H9 (cell line): ENCODE measurements at regions not wholly inside any gene's neighbourhood (a gene's known extent, or its start where the extent isn't known, plus 50 kb on each side); places are given as distances from the start of the nearest gene placed in this dataset.

ENCODE experiments used
- DNase-seq: peaks from one replicate; pipeline ENCODE4 v3.0.0-alpha.2; 2017
- H2AFZ ChIP-seq: one replicate; pipeline ENCODE4 v1.6.1; 2013; ENCODE audit warnings: mild to moderate bottlenecking, low read length, control low read depth, moderate library complexity
- H2AK5ac ChIP-seq: 2 replicates; pipeline ENCODE4 v1.6.1; 2013; ENCODE audit warnings: low read length, control low read depth, mixed read lengths; ENCODE audit not compliant: insufficient read length
- H2BK120ac ChIP-seq: one replicate; pipeline ENCODE4 v1.6.1; 2013; ENCODE audit warnings: low read depth, mild to moderate bottlenecking, low read length, control low read depth, inconsistent platforms; ENCODE audit not compliant: poor library complexity, severe bottlenecking
- H2BK12ac ChIP-seq: 2 replicates; pipeline ENCODE4 v1.6.1; 2013; ENCODE audit warnings: low read length, control low read depth, mixed read lengths, low read depth; ENCODE audit not compliant: insufficient read length
- H2BK15ac ChIP-seq: 2 replicates; pipeline ENCODE4 v1.6.1; 2013; ENCODE audit warnings: low read depth, low read length, control low read depth
- H2BK20ac ChIP-seq: one replicate; pipeline ENCODE4 v1.6.1; 2013; ENCODE audit warnings: low read depth, mild to moderate bottlenecking, low read length, control low read depth, inconsistent platforms; ENCODE audit not compliant: poor library complexity, severe bottlenecking
- H2BK5ac ChIP-seq: 2 replicates; pipeline ENCODE4 v1.6.1; 2013; ENCODE audit warnings: low read length, control low read depth, mixed read lengths; ENCODE audit not compliant: insufficient read length
- H3K14ac ChIP-seq: 2 replicates; pipeline ENCODE4 v1.6.1; 2013; ENCODE audit warnings: low read length, control low read depth; ENCODE audit not compliant: insufficient read depth
- H3K18ac ChIP-seq: 2 replicates; pipeline ENCODE4 v1.6.1; 2013; ENCODE audit warnings: low read depth, mild to moderate bottlenecking, mixed read lengths, low read length, control low read depth; ENCODE audit not compliant: insufficient read length
- H3K23ac ChIP-seq: 2 replicates; pipeline ENCODE4 v1.6.1; 2013; ENCODE audit warnings: low read length, control low read depth, mixed read lengths, low read depth; ENCODE audit not compliant: insufficient read length
- H3K23me2 ChIP-seq: 2 replicates; pipeline ENCODE4 v1.6.1; 2013; ENCODE audit warnings: low read depth, mild to moderate bottlenecking, mixed read lengths, low read length, control low read depth; ENCODE audit not compliant: insufficient read length, poor library complexity, severe bottlenecking
- H3K27ac ChIP-seq: 2 replicates; pipeline ENCODE4 v1.5.1; 2013; ENCODE audit warnings: low read length, control low read depth, mixed read lengths, low read depth; ENCODE audit not compliant: insufficient read length
- H3K27me3 ChIP-seq: 2 replicates; pipeline ENCODE4 v1.6.1; 2013; ENCODE audit warnings: low read length, control low read depth, inconsistent platforms; ENCODE audit not compliant: insufficient read depth
- H3K4ac ChIP-seq: 2 replicates; pipeline ENCODE4 v1.6.1; 2013; ENCODE audit warnings: low read depth, mild to moderate bottlenecking, control low read depth, inconsistent platforms, low read length, moderate library complexity
- H3K4me1 ChIP-seq: 2 replicates; pipeline ENCODE4 v1.6.1; 2013; ENCODE audit warnings: low read length, control low read depth, inconsistent platforms; ENCODE audit not compliant: insufficient read depth
- H3K4me2 ChIP-seq: 2 replicates; pipeline ENCODE4 v1.6.1; 2013; ENCODE audit warnings: low read length, control low read depth, mixed read lengths; ENCODE audit not compliant: insufficient read length, insufficient read depth
- H3K56ac ChIP-seq: 2 replicates; pipeline ENCODE4 v1.6.1; 2013; ENCODE audit warnings: low read depth, mild to moderate bottlenecking, mixed read lengths, low read length, control low read depth; ENCODE audit not compliant: insufficient read length
- H3K79me1 ChIP-seq: 2 replicates; pipeline ENCODE4 v1.6.1; 2013; ENCODE audit warnings: low read depth, mild to moderate bottlenecking, moderate library complexity, low read length, control low read depth, inconsistent platforms; ENCODE audit not compliant: insufficient read depth, poor library complexity, severe bottlenecking
- H3K79me2 ChIP-seq: 2 replicates; pipeline ENCODE4 v1.6.1; 2013; ENCODE audit warnings: low read length, control low read depth, inconsistent platforms; ENCODE audit not compliant: insufficient read depth
- H3K9ac ChIP-seq: 2 replicates; pipeline ENCODE4 v1.6.1; 2013; ENCODE audit warnings: low read length, control low read depth, mixed read lengths; ENCODE audit not compliant: insufficient read length; ENCODE audit errors: extremely low read depth
- H3K9me3 ChIP-seq: one replicate; pipeline ENCODE4 v1.6.1; 2013; ENCODE audit warnings: low read depth, low read length, inconsistent platforms; ENCODE audit not compliant: control insufficient read depth
- H3T11ph ChIP-seq: one replicate; pipeline ENCODE4 v1.6.1; 2013; ENCODE audit warnings: mild to moderate bottlenecking, low read length, control low read depth, inconsistent platforms
- H4K20me1 ChIP-seq: one replicate; pipeline ENCODE4 v1.6.1; 2013; ENCODE audit not compliant: control insufficient read depth, insufficient read length, insufficient read depth
- H4K5ac ChIP-seq: 2 replicates; pipeline ENCODE4 v1.6.1; 2013; ENCODE audit warnings: low read depth, mild to moderate bottlenecking, mixed read lengths, low read length, control low read depth; ENCODE audit not compliant: insufficient read length
- H4K8ac ChIP-seq: replicated peaks from 2 replicates; pipeline ENCODE4 v1.6.1; 2013; ENCODE audit warnings: low read length, control low read depth, mixed read lengths, low read depth; ENCODE audit not compliant: insufficient read length
- H4K91ac ChIP-seq: 2 replicates; pipeline ENCODE4 v1.6.1; 2013; ENCODE audit warnings: low read depth, mild to moderate bottlenecking, moderate library complexity, mixed read lengths, low read length, control low read depth; ENCODE audit not compliant: insufficient read length
- H3K27ac Mint-ChIP-seq, 3 experiments: 2 replicates in 2 of 3; 3 replicates in 1 of 3; pipeline ENCODE4 v1.8.0; 2020 to 2021; ENCODE audit warnings: mixed read lengths in 3 of 3, mild to moderate bottlenecking in 1 of 3, moderate library complexity in 1 of 3
- H3K27me3 Mint-ChIP-seq: 2 replicates; pipeline ENCODE4 v1.8.0; 2021; ENCODE audit warnings: low read depth, mild to moderate bottlenecking, moderate library complexity, mixed read lengths
- H3K36me3 Mint-ChIP-seq, 3 experiments: 2 replicates in 2 of 3; 3 replicates in 1 of 3; pipeline ENCODE4 v1.8.0; 2020 to 2021; ENCODE audit warnings: low read depth in 3 of 3, mixed read lengths in 3 of 3; ENCODE audit not compliant: insufficient read depth in 1 of 3
- H3K4me1 Mint-ChIP-seq, 2 experiments: 2 replicates each; pipeline ENCODE4 v1.8.0; 2020; ENCODE audit warnings: mixed read lengths in 2 of 2
- H3K4me3 Mint-ChIP-seq, 2 experiments: 2 replicates in 1 of 2; 3 replicates in 1 of 2; pipeline ENCODE4 v1.8.0; 2020 to 2021; ENCODE audit warnings: mild to moderate bottlenecking in 2 of 2, mixed read lengths in 2 of 2, moderate library complexity in 1 of 2
- H3K9me3 Mint-ChIP-seq, 2 experiments: 2 replicates in 1 of 2; 3 replicates in 1 of 2; pipeline ENCODE4 v1.8.0; 2020; ENCODE audit warnings: mild to moderate bottlenecking in 2 of 2, mixed read lengths in 2 of 2, moderate library complexity in 1 of 2
- CTCF ChIP-seq: fragments of 200-600 bp; sonication (generic); conservative IDR thresholded peaks from 3 replicates; pipeline ENCODE4 v1.8.0; 2021; ENCODE audit warnings: antibody characterized with exemption, mild to moderate bottlenecking
- WGBS: extraction: QIAGEN DNeasy Blood & Tissue Kit; methylation state at CpG from one replicate; pipeline ENCODE4 v1.1.7; 2013; ENCODE audit warnings: missing lambda C conversion rate, low lambda C conversion rate, mixed read lengths; ENCODE audit not compliant: insufficient read length; ENCODE audit errors: extremely low coverage; 5-methylcytosine and 5-hydroxymethylcytosine counted together

- no CpG with 5 or more reads among the region's 4 CpGs for WGBS
- no peaks in the 10 kb centered on the region for H3K27me3 Mint-ChIP-seq
- H4K5ac ChIP-seq: no peak overlapping the region
- H2BK12ac ChIP-seq: no peak overlapping the region
- no peak overlapping the region for H4K8ac ChIP-seq
- no peaks in the 10 kb centered on the region for H3K23me2 ChIP-seq
- no peak overlapping the region for H3K4ac ChIP-seq
- H3K79me1 ChIP-seq: no peaks in the 10 kb centered on the region
- no peak overlapping the region for H3K4me2 ChIP-seq
- no peak overlapping the region for H2BK15ac ChIP-seq
- no peaks in the 10 kb centered on the region for H3K9me3 Mint-ChIP-seq
- H4K91ac ChIP-seq: no peak overlapping the region
- no peaks in the 10 kb centered on the region for H3K79me2 ChIP-seq
- H3K4me1 ChIP-seq: no peaks in the 10 kb centered on the region
- no peak overlapping the region for H3K9ac ChIP-seq
- H3T11ph ChIP-seq: no peak overlapping the region
- H3K56ac ChIP-seq: no peak overlapping the region
- H2AFZ ChIP-seq: no peak overlapping the region
- H4K20me1 ChIP-seq: no peaks in the 10 kb centered on the region
- H3K27ac Mint-ChIP-seq: no peak overlapping the region
- no peak for TF ChIP-seq CTCF
- H3K23ac ChIP-seq: no peak overlapping the region
- no peak overlapping the region for H3K4me3 Mint-ChIP-seq
- H3K27me3 ChIP-seq: no peaks in the 10 kb centered on the region
- no peaks in the 10 kb centered on the region for H3K9me3 ChIP-seq
- H3K36me3 Mint-ChIP-seq: no peaks in the 10 kb centered on the region
- H3K14ac ChIP-seq: no peak overlapping the region
- H2BK5ac ChIP-seq: no peak overlapping the region
- no peak overlapping the region for H2BK20ac ChIP-seq
- DNase-seq: no peak
- H2BK120ac ChIP-seq: no peak overlapping the region
- H2AK5ac ChIP-seq: no peak overlapping the region
- no peak overlapping the region for H3K18ac ChIP-seq
- H3K27ac ChIP-seq: no peak overlapping the region
- H3K4me1 Mint-ChIP-seq: no peaks in the 10 kb centered on the region; a peak in 1 of 4 replicates
Measured at GRCh38 chr13:93066187-93066586, 160.4 kb upstream of the GPC6 start.
